ENCODE measurements at regions not wholly inside any gene's neighbourhood (a gene's known extent, or its start where the extent isn't known, plus 50 kb on each side); places are given as distances from the start of the nearest gene placed in this dataset.

- no peak for DNase-seq
- intact Hi-C loops (cut with DNase I) = no loop called here
Measured at GRCh38 chr3:116841003-116841735, 131.6 kb downstream of the TUSC7 start.

- DNase-seq = no peak
- intact Hi-C loops (cut with DNase I) = no loop called here
Measured at GRCh38 chr3:116842254-116842957, 132.8 kb downstream of the TUSC7 start.

GRCh38 chr3:116848248-116848829, 138.8 kb downstream of the TUSC7 start:
- intact Hi-C loops (cut with DNase I) = no loop called here
- no peak for DNase-seq

GRCh38 chr3:116849261-116849688, 139.7 kb downstream of the TUSC7 start:
- intact Hi-C loops (cut with DNase I) = no loop called here
- no peak for DNase-seq

- DNase-seq = no peak
- intact Hi-C loops (cut with DNase I) = no loop called here
Measured at GRCh38 chr3:116852803-116853202, 143.2 kb downstream of the TUSC7 start.

GRCh38 chr3:116863270-116863770, 153.7 kb downstream of the TUSC7 start:
- no peak for DNase-seq
- intact Hi-C loops (cut with DNase I) = no loop called here

- DNase-seq = peak in 28 of 42 donors; percentile 4 to 72 (median 40)
- intact Hi-C loops (cut with DNase I) = no loop called here
Measured at GRCh38 chr3:116863822-116864589, 154.4 kb downstream of the TUSC7 start.

GRCh38 chr3:116864590-116864927, 155.0 kb downstream of the TUSC7 start:
- no peak for DNase-seq
- intact Hi-C loops (cut with DNase I) = no loop called here

- no peak for DNase-seq
- intact Hi-C loops (cut with DNase I) = no loop called here
Measured at GRCh38 chr3:116870379-116870778, 160.8 kb downstream of the TUSC7 start.

- intact Hi-C loops (cut with DNase I) = no loop called here
- DNase-seq = no peak
Measured at GRCh38 chr3:116871905-116872304, 162.3 kb downstream of the TUSC7 start.

GRCh38 chr3:116872688-116873087, 163.1 kb downstream of the TUSC7 start:
- DNase-seq = no peak
- intact Hi-C loops (cut with DNase I) = no loop called here

GRCh38 chr3:116873142-116873541, 163.6 kb downstream of the TUSC7 start:
- DNase-seq = no peak
- intact Hi-C loops (cut with DNase I) = no loop called here

GRCh38 chr3:116877968-116878367, 168.4 kb downstream of the TUSC7 start:
- intact Hi-C loops (cut with DNase I) = no loop called here

GRCh38 chr3:116886202-116886893, 176.8 kb downstream of the TUSC7 start:
- intact Hi-C loops (cut with DNase I) = no loop called here
- DNase-seq = no peak

More at GRCh38 chr3:116877968-116878367, 168.4 kb downstream of the TUSC7 start:
- no peak for DNase-seq

- no peak for DNase-seq
- intact Hi-C loops (cut with DNase I) = no loop called here
Measured at GRCh38 chr3:116896116-116896515, 186.5 kb downstream of the TUSC7 start.

- intact Hi-C loops (cut with DNase I) = no loop called here
- DNase-seq = no peak
Measured at GRCh38 chr3:116897382-116897781, 187.8 kb downstream of the TUSC7 start.

GRCh38 chr3:116899253-116899652, 189.7 kb downstream of the TUSC7 start:
- DNase-seq = no peak
- intact Hi-C loops (cut with DNase I) = no loop called here

- no peak for DNase-seq
- intact Hi-C loops (cut with DNase I) = no loop called here
Measured at GRCh38 chr3:116905334-116905733, 195.8 kb downstream of the TUSC7 start.

- intact Hi-C loops (cut with DNase I) = no loop called here
Measured at GRCh38 chr3:116905794-116906193, 196.2 kb downstream of the TUSC7 start.

More at GRCh38 chr3:116905794-116906193, 196.2 kb downstream of the TUSC7 start:
- DNase-seq = no peak
